HepG2 (cell line): ENCODE measurements at regions not wholly inside any gene's neighbourhood (a gene's known extent, or its start where the extent isn't known, plus 50 kb on each side); places are given as distances from the start of the nearest gene placed in this dataset.
A peak's percentile ranks its signal among the peaks of the same experiment; 100 is the strongest.

Experiments
- ARID5B ChIP-seq: IDR thresholded peaks from 2 replicates; pipeline ENCODE4 v1.4.0; 2020; ENCODE audit warnings: mild to moderate bottlenecking, missing genetic modification reagents
- CSRNP2 ChIP-seq: sonication (generic); formaldehyde crosslinking; conservative IDR thresholded peaks from 2 replicates; pipeline ENCODE4 v1.8.0; 2022; ENCODE audit warnings: low read depth, missing genetic modification reagents
- FOSL2 ChIP-seq: sonication (generic); formaldehyde crosslinking; IDR thresholded peaks from 2 replicates; pipeline ENCODE4 v1.4.0; 2020; ENCODE audit warnings: missing genetic modification reagents
- FOXA3 ChIP-seq: IDR thresholded peaks from 2 replicates; pipeline ENCODE4 v1.6.1; 2016; ENCODE audit warnings: missing genetic modification reagents, missing compliant biosample characterization
- HNRNPL ChIP-seq: fragments of 200-400 bp; formaldehyde crosslinking; IDR thresholded peaks from 2 replicates; pipeline ENCODE4 v1.6.1; 2017; ENCODE audit warnings: mild to moderate bottlenecking, low read depth, low read length
- MIER3 ChIP-seq: IDR thresholded peaks from 2 replicates; pipeline ENCODE4 v1.6.1; 2016; ENCODE audit warnings: missing compliant biosample characterization, borderline replicate concordance
- MTF1 ChIP-seq: sonication (generic); formaldehyde crosslinking; IDR thresholded peaks from 2 replicates; pipeline ENCODE4 v1.5.0; 2020; ENCODE audit warnings: missing genetic modification reagents
- PHF21A ChIP-seq: sonication (generic); formaldehyde crosslinking; IDR thresholded peaks from 2 replicates; pipeline ENCODE4 v1.5.0; 2020; ENCODE audit warnings: mild to moderate bottlenecking, missing genetic modification reagents
- RARA ChIP-seq: IDR thresholded peaks from 2 replicates; pipeline ENCODE4 v1.6.1; 2016; ENCODE audit warnings: missing genetic modification reagents, missing compliant biosample characterization
- RCOR2 ChIP-seq: IDR thresholded peaks from 2 replicates; pipeline ENCODE4 v1.6.1; 2016; ENCODE audit warnings: missing biosample characterization, missing genetic modification reagents
- RXRA ChIP-seq: sonication (generic); formaldehyde crosslinking; IDR thresholded peaks from 2 replicates; pipeline ENCODE4 v1.5.1; 2020; ENCODE audit warnings: missing genetic modification reagents
- SKI ChIP-seq: fragments of 450-650 bp; IDR thresholded peaks from one replicate; pipeline ENCODE4 v1.6.1; 2018; ENCODE audit warnings: mild to moderate bottlenecking; ENCODE audit not compliant: partially characterized antibody
- SMAD9 ChIP-seq: sonication (generic); formaldehyde crosslinking; IDR thresholded peaks from 2 replicates; pipeline ENCODE4 v1.5.1; 2020; ENCODE audit warnings: mild to moderate bottlenecking, missing genetic modification reagents
- SP1 ChIP-seq, 2 experiments: fragments of 450-650 bp in 1 of 2; sonication (generic) in 1 of 2; formaldehyde crosslinking in 1 of 2; IDR thresholded peaks; 2 replicates each; pipeline versions ENCODE4 v1.4.0 to v1.6.1; 2016 to 2020; ENCODE audit warnings: missing genetic modification reagents in 1 of 2
- TFE3 ChIP-seq: IDR thresholded peaks from 2 replicates; pipeline ENCODE4 v1.6.1; 2016
- USF2 ChIP-seq, 2 experiments: sonication (generic) in 1 of 2; formaldehyde crosslinking in 1 of 2; IDR thresholded peaks; 2 replicates each; pipeline versions ENCODE4 v1.5.1 to v1.6.1; 2011 to 2020; ENCODE audit warnings: borderline replicate concordance in 1 of 2, low read depth in 1 of 2, low read length in 1 of 2, mild to moderate bottlenecking in 1 of 2, missing genetic modification reagents in 1 of 2, moderate library complexity in 1 of 2
- ZFP37 ChIP-seq: sonication (generic); formaldehyde crosslinking; IDR thresholded peaks from 2 replicates; pipeline ENCODE4 v1.4.0; 2020; ENCODE audit warnings: missing genetic modification reagents, borderline replicate concordance
- ZKSCAN1 ChIP-seq: fragments of 150-350 bp; IDR thresholded peaks from 2 replicates; pipeline ENCODE4 v1.6.1; 2014; ENCODE audit warnings: low read length
- ZNF230 ChIP-seq: sonication (generic); formaldehyde crosslinking; IDR thresholded peaks from 2 replicates; pipeline ENCODE4 v1.4.0; 2020; ENCODE audit warnings: mild to moderate bottlenecking, missing genetic modification reagents
- ZNF260 ChIP-seq: sonication (generic); formaldehyde crosslinking; IDR thresholded peaks from 2 replicates; pipeline ENCODE4 v1.4.0; 2020; ENCODE audit warnings: missing genetic modification reagents, low read depth, mild to moderate bottlenecking, borderline replicate concordance

GRCh38 chr22:27668828-27669797, 132.4 kb downstream of the MN1 start (continued):
- TF ChIP-seq ARID5B (CRISPR knock-in tag), result peak; percentile 58
- TF ChIP-seq ZNF260 (CRISPR knock-in tag), result no peak
- TF ChIP-seq USF2 (IDR thresholded peaks at IDR 0.05; ENCODE audit: low read depth, low read length), result peak; percentile 33; the same call in 1 of the 2 replicates
- TF ChIP-seq USF2 (CRISPR knock-in tag; IDR thresholded peaks at IDR 0.05; ENCODE audit: borderline replicate concordance), result no peak
- TF ChIP-seq PHF21A (CRISPR knock-in tag), result peak; percentile 44; the same call in 1 of the 2 replicates
- TF ChIP-seq FOSL2, result peak; percentile 87
- TF ChIP-seq CSRNP2, result no peak
- peak; percentile 19; the same call in 1 of the 2 replicates for TF ChIP-seq RCOR2
- no peak for TF ChIP-seq ZNF230 (CRISPR knock-in tag)
- TF ChIP-seq MTF1, result no peak
- peak; percentile 80; the same call in 1 of the 2 replicates for TF ChIP-seq ZKSCAN1
- 0 out of 2 replicates have a peak, but pooled peaks have one; percentile 6 for TF ChIP-seq RARA (CRISPR knock-in tag)
- TF ChIP-seq HNRNPL, result peak; percentile 91
- TF ChIP-seq SP1 (IDR thresholded peaks at IDR 0.05), result no peak
- TF ChIP-seq SP1 (CRISPR knock-in tag; IDR thresholded peaks at IDR 0.05), result peak; percentile 43; the same call in 1 of the 2 replicates
- no peak for TF ChIP-seq ZFP37 (CRISPR knock-in tag)
- TF ChIP-seq TFE3, result peak; percentile 68
- no peak for TF ChIP-seq MIER3 (CRISPR knock-in tag)
- peak; percentile 59 for TF ChIP-seq SKI
- peak; percentile 66; the same call in 1 of the 2 replicates for TF ChIP-seq RXRA (CRISPR knock-in tag)
- TF ChIP-seq FOXA3, result peak; percentile 33; the same call in 1 of the 2 replicates
- no peak for TF ChIP-seq SMAD9
